ENCODE measurements at regions not wholly inside any gene's neighbourhood (a gene's known extent, or its start where the extent isn't known, plus 50 kb on each side); places are given as distances from the start of the nearest gene placed in this dataset.
"Not testable (repeated sequence)": the region's sequence is repeated elsewhere in the genome, so short reads cannot be mapped to it uniquely, and the experiment has no call there.

GRCh38 chr6:164078532-164079274 is 664.2 kb downstream of the QKI start:
- no peak for DNase-seq (ENCODE audit: low read depth)
- H3K4me3 ChIP-seq (ENCODE audit: low read depth, low read length) = no peak overlapping the region
- TF ChIP-seq CTCF (IDR thresholded peaks at IDR 0.05; ENCODE audit: control insufficient read depth, extremely low read depth, insufficient read depth) = no peak

GRCh38 chr6:164076818-164077532 is 662.5 kb downstream of the QKI start:
- H3K4me3 ChIP-seq (ENCODE audit: low read depth, low read length); DNase-seq (ENCODE audit: low read depth): not testable (repeated sequence)

GRCh38 chr6:164075981-164076615 is 661.6 kb downstream of the QKI start:
- no peak for DNase-seq (ENCODE audit: low read depth)
- no peak for TF ChIP-seq CTCF (IDR thresholded peaks at IDR 0.05; ENCODE audit: control insufficient read depth, extremely low read depth, insufficient read depth)

GRCh38 chr6:164072240-164072666 is 657.7 kb downstream of the QKI start:
- DNase-seq (ENCODE audit: low read depth) = no peak
- no peak overlapping the region for H3K4me3 ChIP-seq (ENCODE audit: low read depth, low read length)
- no peak for TF ChIP-seq CTCF (IDR thresholded peaks at IDR 0.05; ENCODE audit: control insufficient read depth, extremely low read depth, insufficient read depth)

More at GRCh38 chr6:164075981-164076615, 661.6 kb downstream of the QKI start:
- no peak overlapping the region for H3K4me3 ChIP-seq (ENCODE audit: low read depth, low read length)

- H3K4me3 ChIP-seq (ENCODE audit: low read depth, low read length) = no peak overlapping the region
- no peak for DNase-seq (ENCODE audit: low read depth)
- TF ChIP-seq CTCF (IDR thresholded peaks at IDR 0.05; ENCODE audit: control insufficient read depth, extremely low read depth, insufficient read depth) = no peak
Observed at GRCh38 chr6:164069350-164069990, 655.0 kb downstream of the QKI start.

- no peak for TF ChIP-seq CTCF (IDR thresholded peaks at IDR 0.05; ENCODE audit: control insufficient read depth, extremely low read depth, insufficient read depth)
- H3K4me3 ChIP-seq (ENCODE audit: low read depth, low read length) = no peak overlapping the region
- DNase-seq (ENCODE audit: low read depth) = no peak
Observed at GRCh38 chr6:164068527-164068926, 654.0 kb downstream of the QKI start.

GRCh38 chr6:164066766-164067165 is 652.2 kb downstream of the QKI start:
- H3K4me3 ChIP-seq (ENCODE audit: low read depth, low read length) = no peak overlapping the region
- DNase-seq (ENCODE audit: low read depth) = no peak
- no peak for TF ChIP-seq CTCF (IDR thresholded peaks at IDR 0.05; ENCODE audit: control insufficient read depth, extremely low read depth, insufficient read depth)
